ENCODE measurements at regions not wholly inside any gene's neighbourhood (a gene's known extent, or its start where the extent isn't known, plus 50 kb on each side); places are given as distances from the start of the nearest gene placed in this dataset.
"Not testable (repeated sequence)": the region's sequence is repeated elsewhere in the genome, so short reads cannot be mapped to it uniquely, and the experiment has no call there.

- DNase-seq (ENCODE audit: low read depth in 2 of 2): no peak
Measured at GRCh38 chr3:88000853-88001252, 58.0 kb downstream of the CGGBP1 start.

DNA sequence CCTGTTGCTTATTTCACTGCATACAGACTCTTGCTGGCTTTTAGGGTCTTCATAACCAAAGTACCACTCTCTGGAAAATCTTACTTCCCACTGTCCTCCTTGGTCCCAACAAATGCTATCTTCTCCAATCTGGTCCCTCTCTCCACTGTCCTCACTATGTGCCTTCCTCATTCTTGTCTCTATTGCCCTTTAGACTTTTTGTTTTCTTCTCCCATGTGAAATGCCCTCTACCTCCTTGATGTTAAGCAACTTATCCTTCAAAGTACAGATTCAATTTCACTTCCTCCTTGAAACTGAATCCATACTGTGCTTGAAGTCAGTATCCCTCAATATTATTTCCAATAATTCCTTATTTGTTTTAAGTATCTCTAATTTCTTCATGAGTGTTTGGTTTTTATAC, 60.8 kb downstream of the CGGBP1 start:
- DNase-seq (ENCODE audit: low read depth in 2 of 2): no peak

GRCh38 chr3:87997298-87997697, 61.5 kb downstream of the CGGBP1 start:
- DNase-seq (ENCODE audit: low read depth in 2 of 2): peak; percentile 14 to 28

GRCh38 chr3:87996882-87997281, 61.9 kb downstream of the CGGBP1 start:
- no peak for DNase-seq (ENCODE audit: low read depth in 2 of 2)

GRCh38 chr3:87993566-87993965, 65.2 kb downstream of the CGGBP1 start:
- DNase-seq (ENCODE audit: low read depth in 2 of 2): no peak

DNA sequence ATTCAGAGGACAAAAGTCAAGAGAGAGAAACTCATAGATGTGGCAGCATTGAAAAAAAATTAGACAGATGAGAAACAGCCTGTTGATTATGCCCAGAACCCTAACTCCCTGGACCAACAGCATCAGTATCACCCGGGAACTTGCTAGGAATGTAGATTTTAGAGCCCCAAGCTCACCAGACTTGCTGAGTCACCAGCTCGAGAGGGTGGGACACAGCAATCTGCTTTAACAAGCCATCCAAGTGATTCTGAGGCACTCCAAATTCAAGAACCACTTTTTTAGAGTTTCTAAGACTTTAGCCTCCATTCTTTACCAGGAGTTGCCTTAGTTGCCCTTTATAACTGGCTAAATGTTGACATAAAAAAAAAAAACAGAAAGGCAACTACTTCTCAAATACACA, 70.9 kb downstream of the CGGBP1 start:
- DNase-seq (ENCODE audit: low read depth in 2 of 2): no peak

DNA sequence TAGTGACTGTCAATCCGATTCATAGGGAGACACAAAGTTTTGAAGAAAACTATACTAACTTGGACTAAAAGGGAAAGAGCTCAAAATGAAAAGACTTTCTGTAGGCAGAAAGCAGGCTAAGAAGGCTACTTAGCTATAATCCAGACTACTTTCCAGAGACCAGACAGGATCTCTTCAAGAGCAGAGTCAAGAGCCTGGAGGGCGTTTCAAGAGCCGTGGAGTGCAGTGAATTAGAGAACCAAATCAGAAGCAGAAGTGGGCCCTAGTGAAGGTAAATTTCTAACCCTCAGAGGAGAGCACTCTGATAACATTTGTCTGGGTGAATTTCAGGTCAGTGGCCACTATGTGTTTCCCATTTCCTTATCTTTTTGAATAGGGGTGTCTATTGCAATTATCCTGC, 76.4 kb downstream of the CGGBP1 start:
- DNase-seq (ENCODE audit: low read depth in 2 of 2): no peak

DNA sequence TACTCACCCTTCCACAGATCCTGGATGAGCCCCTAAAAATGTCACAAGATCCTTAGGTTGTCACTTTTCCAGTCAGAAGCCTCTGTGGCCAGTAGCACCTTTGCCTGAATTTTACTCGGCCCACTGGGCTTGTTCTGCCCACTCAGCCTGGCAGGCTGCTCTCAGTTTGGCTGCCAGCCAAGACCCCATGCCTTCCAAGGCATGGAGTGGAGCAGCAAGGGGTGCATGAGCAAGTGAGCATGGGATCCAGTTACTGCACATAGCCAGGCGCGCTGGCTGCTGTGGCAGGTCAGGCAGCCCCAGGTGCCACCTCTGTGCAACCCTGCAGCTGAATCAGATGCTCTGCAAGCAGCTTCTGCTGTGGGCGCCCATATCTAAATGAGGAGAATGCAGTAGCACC, 79.3 kb downstream of the CGGBP1 start:
- DNase-seq (ENCODE audit: low read depth in 2 of 2): no peak

GRCh38 chr3:87977765-87978164, 81.0 kb downstream of the CGGBP1 start:
- no peak for DNase-seq (ENCODE audit: low read depth in 2 of 2)

DNA sequence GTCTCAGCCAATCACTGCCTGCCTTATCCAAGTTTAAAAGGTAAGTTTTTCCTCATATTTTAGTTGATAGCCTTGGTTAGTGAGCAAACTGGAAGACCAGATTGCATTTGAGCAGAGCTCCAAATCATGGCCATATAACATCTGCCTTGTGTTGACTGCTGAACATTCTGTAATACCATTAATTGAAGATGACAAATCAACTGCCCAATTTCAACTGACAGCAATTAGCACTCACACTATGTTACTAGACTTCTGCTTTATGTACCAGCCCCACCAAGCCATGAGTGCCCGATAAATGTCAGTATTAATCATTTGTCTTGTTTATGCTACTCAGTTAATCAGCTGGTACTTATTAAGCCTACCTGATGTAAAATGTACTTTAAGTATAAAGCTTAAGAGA, 83.1 kb downstream of the CGGBP1 start:
- no peak for DNase-seq (ENCODE audit: low read depth in 2 of 2)

DNA sequence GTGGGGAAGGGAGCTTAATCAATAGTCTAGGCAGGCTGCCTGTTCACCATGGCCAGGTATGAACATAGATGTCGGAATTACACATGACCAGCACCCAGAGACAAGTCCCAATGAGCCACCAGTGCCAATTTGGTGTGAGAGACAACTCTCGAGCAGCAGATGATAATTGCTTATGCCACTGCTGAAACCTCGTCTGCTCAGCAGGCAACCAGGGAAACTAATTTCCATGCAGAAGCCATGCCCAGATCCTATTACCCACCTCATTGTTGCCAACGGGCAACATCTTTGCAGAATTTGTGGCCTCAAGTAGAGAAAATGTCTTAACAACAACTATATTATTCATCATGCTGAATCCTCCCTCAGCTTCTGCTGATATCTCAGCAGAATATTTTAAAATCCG, 84.9 kb downstream of the CGGBP1 start:
- DNase-seq (ENCODE audit: low read depth in 2 of 2): no peak

GRCh38 chr3:87969620-87970019, 89.2 kb downstream of the CGGBP1 start:
- DNase-seq (ENCODE audit: low read depth in 2 of 2): no peak

DNA sequence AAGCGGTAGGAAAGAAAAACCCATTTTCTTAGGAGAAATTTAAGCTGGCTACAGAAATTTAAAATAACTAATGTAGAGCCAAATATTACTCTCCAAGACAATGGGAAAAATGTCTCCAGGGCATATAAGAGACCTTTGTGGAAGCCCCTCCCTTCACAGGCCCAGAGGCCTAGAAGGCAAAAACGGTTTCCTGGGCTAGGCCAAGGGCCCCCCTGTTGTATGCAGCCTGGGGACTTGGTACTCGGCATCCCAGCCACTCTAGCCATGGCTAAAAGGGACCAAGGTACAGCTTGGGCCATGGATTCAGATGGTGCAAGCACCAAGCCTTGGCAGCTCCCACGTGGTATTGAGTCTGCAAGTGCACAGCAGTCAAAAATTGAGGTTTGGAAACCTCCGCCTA, 90.1 kb downstream of the CGGBP1 start:
- no peak for DNase-seq (ENCODE audit: low read depth in 2 of 2)

- no peak for DNase-seq (ENCODE audit: low read depth in 2 of 2)
Measured at GRCh38 chr3:87958289-87958688, 100.5 kb downstream of the CGGBP1 start.

DNA sequence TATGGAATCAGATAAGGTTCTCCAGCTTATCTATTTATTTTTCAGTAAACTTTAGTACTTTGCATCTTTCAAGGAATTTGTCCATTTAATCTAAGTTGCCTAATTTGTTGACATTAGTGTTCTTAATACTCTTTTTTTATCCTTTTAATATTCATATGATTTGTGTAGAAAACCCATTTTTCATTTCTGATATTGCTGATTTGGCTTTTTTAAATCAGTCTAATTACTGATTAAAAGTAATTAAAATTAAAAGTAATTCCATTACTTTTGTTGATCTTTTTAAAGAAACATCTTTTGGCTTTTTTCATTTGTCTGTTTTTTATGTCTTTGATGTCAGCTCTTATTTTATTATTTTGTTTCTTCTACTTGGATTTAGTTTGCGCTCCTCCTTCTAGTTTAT, 101.2 kb downstream of the CGGBP1 start:
- DNase-seq (ENCODE audit: low read depth in 2 of 2): no peak

- DNase-seq (ENCODE audit: low read depth in 2 of 2): no peak
Measured at GRCh38 chr3:87949879-87950208, 109.0 kb downstream of the CGGBP1 start.

GRCh38 chr3:87949189-87949878, 109.5 kb downstream of the CGGBP1 start:
- no peak for DNase-seq (ENCODE audit: low read depth in 2 of 2)

GRCh38 chr3:87946007-87946406, 112.8 kb downstream of the CGGBP1 start:
- not testable (repeated sequence) for DNase-seq (ENCODE audit: low read depth in 2 of 2)

DNA sequence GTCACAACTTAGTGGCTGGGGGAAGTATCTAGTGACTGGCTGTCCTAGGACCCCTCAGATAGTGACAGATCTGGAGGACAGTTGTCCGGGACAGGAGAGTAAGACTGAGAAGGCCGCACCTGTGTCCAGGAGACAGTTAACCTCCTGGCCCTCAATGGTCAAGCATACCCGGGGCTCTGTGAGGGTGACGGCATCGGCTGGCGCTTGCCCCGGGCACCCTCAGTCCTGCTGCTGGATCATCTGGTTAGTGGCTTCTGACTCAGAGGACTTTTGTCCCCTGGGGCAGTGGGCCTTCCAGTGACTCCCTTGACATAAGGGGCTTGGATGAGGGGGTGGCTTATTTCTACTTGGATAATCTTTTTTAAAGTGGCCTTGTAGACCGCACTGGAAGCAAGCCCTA, 116.5 kb downstream of the CGGBP1 start:
- not testable (repeated sequence) for DNase-seq (ENCODE audit: low read depth in 2 of 2)

GRCh38 chr3:87924485-87924884, 134.3 kb downstream of the CGGBP1 start:
- no peak for DNase-seq (ENCODE audit: low read depth in 2 of 2)

GRCh38 chr3:87920549-87920948, 138.3 kb downstream of the CGGBP1 start:
- no peak for DNase-seq (ENCODE audit: low read depth in 2 of 2)

DNA sequence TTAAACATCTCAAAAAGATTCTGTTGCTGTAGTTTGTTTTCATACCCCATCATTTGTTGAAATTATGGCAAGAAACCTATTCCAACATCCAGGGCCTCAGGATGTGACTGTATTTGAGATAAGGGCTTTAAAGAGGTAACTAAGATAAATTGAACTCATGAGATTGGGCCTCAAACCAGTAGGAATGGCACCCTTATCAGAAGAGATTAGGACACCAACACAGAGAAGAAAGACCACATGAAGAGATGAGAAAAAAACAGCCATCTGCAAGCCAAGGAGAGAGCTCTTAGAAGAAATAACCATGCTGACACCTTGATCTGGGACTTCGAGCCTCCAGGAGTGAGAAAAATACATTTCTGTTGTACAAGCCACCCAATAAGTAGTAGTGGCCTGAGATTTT, 157.7 kb downstream of the CGGBP1 start:
- DNase-seq (ENCODE audit: low read depth in 2 of 2): no peak

- DNase-seq (ENCODE audit: low read depth in 2 of 2): no peak
Measured at GRCh38 chr3:87900061-87900460, 158.7 kb downstream of the CGGBP1 start.

DNA sequence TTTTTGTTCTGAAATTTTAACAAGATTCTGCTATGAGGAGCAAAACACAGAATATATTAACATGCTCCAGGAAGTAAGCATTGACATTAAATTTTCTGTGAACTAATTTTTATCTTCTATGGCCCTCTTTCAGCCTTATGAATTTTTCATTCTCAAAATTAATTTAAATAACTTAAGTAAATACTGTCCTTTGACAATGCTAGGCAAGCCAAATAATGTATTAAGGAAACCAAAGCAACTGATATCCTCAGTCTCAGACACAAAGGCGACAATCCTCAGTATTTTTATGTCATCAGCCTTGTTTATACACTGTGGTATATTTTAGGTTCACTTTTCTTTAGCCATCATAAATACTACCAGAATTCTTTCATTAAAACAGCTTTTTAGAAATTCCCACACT, 159.8 kb downstream of the CGGBP1 start:
- DNase-seq (ENCODE audit: low read depth in 2 of 2): no peak

Data from stimulated activated CD8-positive, alpha-beta memory T cell treated with anti-CD3 and anti-CD28 coated beads, Interleukin-7, amount 100 ng/mL, for 4 hours (primary cell).